ENCODE measurements at regions not wholly inside any gene's neighbourhood (a gene's known extent, or its start where the extent isn't known, plus 50 kb on each side); places are given as distances from the start of the nearest gene placed in this dataset.

GRCh38 chr3:72436863-72437592, 411.2 kb downstream of the SHQ1 start:
- DNase-seq (ENCODE audit: low read depth in 2 of 2): no peak

GRCh38 chr3:72434296-72434695, 413.9 kb downstream of the SHQ1 start:
- DNase-seq (ENCODE audit: low read depth in 2 of 2): no peak

GRCh38 chr3:72432246-72432645, 416.0 kb downstream of the SHQ1 start:
- DNase-seq (ENCODE audit: low read depth in 2 of 2): no peak

GRCh38 chr3:72429589-72430353, 418.5 kb downstream of the SHQ1 start:
- DNase-seq (ENCODE audit: low read depth in 2 of 2): no peak

GRCh38 chr3:72428803-72429202, 419.4 kb downstream of the SHQ1 start:
- DNase-seq (ENCODE audit: low read depth in 2 of 2): no peak

GRCh38 chr3:72427624-72428023, 420.6 kb downstream of the SHQ1 start:
- no peak for DNase-seq (ENCODE audit: low read depth in 2 of 2)

- no peak for DNase-seq (ENCODE audit: low read depth in 2 of 2)
Observed at GRCh38 chr3:72426618-72427397, 421.4 kb downstream of the SHQ1 start.

- DNase-seq (ENCODE audit: low read depth in 2 of 2): no peak
Observed at GRCh38 chr3:72423643-72424042, 424.6 kb downstream of the SHQ1 start.

GRCh38 chr3:72421786-72422185, 426.5 kb downstream of the SHQ1 start:
- no peak for DNase-seq (ENCODE audit: low read depth in 2 of 2)

- DNase-seq (ENCODE audit: low read depth in 2 of 2): no peak
Observed at GRCh38 chr3:72421126-72421525, 427.1 kb downstream of the SHQ1 start.

- DNase-seq (ENCODE audit: low read depth in 2 of 2): no peak
Observed at GRCh38 chr3:72418856-72419255, 429.4 kb downstream of the SHQ1 start.

GRCh38 chr3:72418244-72418643, 430.0 kb downstream of the SHQ1 start:
- no peak for DNase-seq (ENCODE audit: low read depth in 2 of 2)

GRCh38 chr3:72414481-72415016, 433.7 kb downstream of the SHQ1 start:
- no peak for DNase-seq (ENCODE audit: low read depth in 2 of 2)

GRCh38 chr3:72413228-72413627, 435.0 kb downstream of the SHQ1 start:
- no peak for DNase-seq (ENCODE audit: low read depth in 2 of 2)

GRCh38 chr3:72412340-72412956, 435.8 kb downstream of the SHQ1 start:
- DNase-seq (ENCODE audit: low read depth in 2 of 2): no peak

GRCh38 chr3:72411843-72412242, 436.4 kb downstream of the SHQ1 start:
- DNase-seq (ENCODE audit: low read depth in 2 of 2): no peak

- no peak for DNase-seq (ENCODE audit: low read depth in 2 of 2)
Observed at GRCh38 chr3:72411126-72411525, 437.1 kb downstream of the SHQ1 start.

GRCh38 chr3:72408983-72409779, 439.1 kb downstream of the SHQ1 start:
- DNase-seq (ENCODE audit: low read depth in 2 of 2): no peak

GRCh38 chr3:72407766-72408165, 440.5 kb downstream of the SHQ1 start:
- DNase-seq (ENCODE audit: low read depth in 2 of 2): no peak

GRCh38 chr3:72405943-72406566, 442.2 kb downstream of the SHQ1 start:
- DNase-seq (ENCODE audit: low read depth in 2 of 2): no peak

Data from stimulated activated CD8-positive, alpha-beta memory T cell treated with anti-CD3 and anti-CD28 coated beads, Interleukin-2, amount 100 ng/mL, for 1 hour (primary cell).